ENCODE measurements at regions not wholly inside any gene's neighbourhood (a gene's known extent, or its start where the extent isn't known, plus 50 kb on each side); places are given as distances from the start of the nearest gene placed in this dataset.

- no peak for DNase-seq (ENCODE audit: extremely low read depth, insufficient read length)
- H3K4me3 ChIP-seq (replicated peaks; ENCODE audit: low read depth, low read length): no peak overlapping the region
- no peaks in the 10 kb centered on the region for H3K27me3 ChIP-seq (replicated peaks; ENCODE audit: control insufficient read depth, insufficient read depth, low read length)
- no peaks in the 10 kb centered on the region for H3K36me3 ChIP-seq (ENCODE audit: control insufficient read depth, insufficient read depth, low read length)
- TF ChIP-seq CTCF (IDR thresholded peaks at IDR 0.05; ENCODE audit: insufficient read depth, low read length, poor library complexity, severe bottlenecking): no peak
Observed at GRCh38 chr12:66877925-66878324, 199.0 kb upstream of the GRIP1 start.

- no peak overlapping the region for H3K4me3 ChIP-seq (replicated peaks; ENCODE audit: low read depth, low read length)
- no peak for DNase-seq (ENCODE audit: extremely low read depth, insufficient read length)
- no peak for TF ChIP-seq CTCF (IDR thresholded peaks at IDR 0.05; ENCODE audit: insufficient read depth, low read length, poor library complexity, severe bottlenecking)
- no peaks in the 10 kb centered on the region for H3K27me3 ChIP-seq (replicated peaks; ENCODE audit: control insufficient read depth, insufficient read depth, low read length)
- H3K36me3 ChIP-seq (ENCODE audit: control insufficient read depth, insufficient read depth, low read length): no peaks in the 10 kb centered on the region
Observed at GRCh38 chr12:66879409-66879808, 200.5 kb upstream of the GRIP1 start.

GRCh38 chr12:66881386-66881785, 202.5 kb upstream of the GRIP1 start:
- Histone ChIP-seq H3K27me3 (replicated peaks; ENCODE audit: control insufficient read depth, insufficient read depth, low read length) (no peaks in the 10 kb centered on the region), H3K4me3 (replicated peaks; ENCODE audit: low read depth, low read length) (no peak overlapping the region), H3K36me3 (ENCODE audit: control insufficient read depth, insufficient read depth, low read length) (no peaks in the 10 kb centered on the region)
- no peak for DNase-seq (ENCODE audit: extremely low read depth, insufficient read length)
- no peak for TF ChIP-seq CTCF (IDR thresholded peaks at IDR 0.05; ENCODE audit: insufficient read depth, low read length, poor library complexity, severe bottlenecking)

GRCh38 chr12:66884091-66884490, 205.2 kb upstream of the GRIP1 start:
- no peak for TF ChIP-seq CTCF (IDR thresholded peaks at IDR 0.05; ENCODE audit: insufficient read depth, low read length, poor library complexity, severe bottlenecking)
- Histone ChIP-seq H3K4me3 (replicated peaks; ENCODE audit: low read depth, low read length) (no peak overlapping the region), H3K27me3 (replicated peaks; ENCODE audit: control insufficient read depth, insufficient read depth, low read length) (no peaks in the 10 kb centered on the region), H3K36me3 (ENCODE audit: control insufficient read depth, insufficient read depth, low read length) (no peaks in the 10 kb centered on the region)
- DNase-seq (ENCODE audit: extremely low read depth, insufficient read length): no peak

GRCh38 chr12:66885115-66885875, 206.4 kb upstream of the GRIP1 start:
- Histone ChIP-seq H3K36me3 (ENCODE audit: control insufficient read depth, insufficient read depth, low read length) (no peaks in the 10 kb centered on the region), H3K27me3 (replicated peaks; ENCODE audit: control insufficient read depth, insufficient read depth, low read length) (no peaks in the 10 kb centered on the region), H3K4me3 (replicated peaks; ENCODE audit: low read depth, low read length) (no peak overlapping the region)
- DNase-seq (ENCODE audit: extremely low read depth, insufficient read length): no peak
- no peak for TF ChIP-seq CTCF (IDR thresholded peaks at IDR 0.05; ENCODE audit: insufficient read depth, low read length, poor library complexity, severe bottlenecking)

- Histone ChIP-seq H3K4me3 (replicated peaks; ENCODE audit: low read depth, low read length) (no peak overlapping the region), H3K36me3 (ENCODE audit: control insufficient read depth, insufficient read depth, low read length) (no peaks in the 10 kb centered on the region), H3K27me3 (replicated peaks; ENCODE audit: control insufficient read depth, insufficient read depth, low read length) (no peaks in the 10 kb centered on the region; the same call in 1 of the 2 replicates)
- no peak for DNase-seq (ENCODE audit: extremely low read depth, insufficient read length)
- TF ChIP-seq CTCF (IDR thresholded peaks at IDR 0.05; ENCODE audit: insufficient read depth, low read length, poor library complexity, severe bottlenecking): no peak
Observed at GRCh38 chr12:66896797-66897196, 217.9 kb upstream of the GRIP1 start.
